ENCODE measurements at regions not wholly inside any gene's neighbourhood (a gene's known extent, or its start where the extent isn't known, plus 50 kb on each side); places are given as distances from the start of the nearest gene placed in this dataset.

DNA sequence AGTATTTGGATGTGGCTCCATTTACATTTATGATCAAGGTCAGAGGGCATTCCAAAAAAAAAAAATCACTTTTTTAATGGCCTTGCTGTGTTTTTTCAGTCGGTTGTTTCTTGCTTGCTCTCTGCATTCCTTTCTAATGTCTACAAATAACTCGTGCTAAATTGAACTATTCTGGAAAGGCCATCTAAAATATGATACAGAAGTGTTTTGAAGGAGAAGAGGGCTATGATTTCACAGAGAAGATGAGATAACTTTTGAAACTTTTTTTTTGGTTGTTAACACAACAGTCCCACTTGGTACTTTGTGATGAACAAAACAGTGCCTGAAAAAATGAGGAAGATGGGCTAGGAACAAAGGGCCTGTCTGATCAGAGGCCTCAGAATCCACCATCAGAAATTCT lies 156.1 kb upstream of the SMLR1 start:
- no peaks in the 10 kb centered on the region for H3K9me3 Mint-ChIP-seq
- no peaks in the 10 kb centered on the region for H3K4me1 ChIP-seq (ENCODE audit: insufficient read depth, low read length)
- no peaks in the 10 kb centered on the region for H3K36me3 Mint-ChIP-seq (ENCODE audit: low read depth)
- ATAC-seq (ENCODE audit: poor library complexity) (no peak), DNase-seq (no peak)
- H3K36me3 ChIP-seq (ENCODE audit: insufficient read depth, low read length), result no peaks in the 10 kb centered on the region
- intact Hi-C loops (cut with DNase I, micrococcal nuclease), result no loop called here
- TF ChIP-seq, protein P1, sequence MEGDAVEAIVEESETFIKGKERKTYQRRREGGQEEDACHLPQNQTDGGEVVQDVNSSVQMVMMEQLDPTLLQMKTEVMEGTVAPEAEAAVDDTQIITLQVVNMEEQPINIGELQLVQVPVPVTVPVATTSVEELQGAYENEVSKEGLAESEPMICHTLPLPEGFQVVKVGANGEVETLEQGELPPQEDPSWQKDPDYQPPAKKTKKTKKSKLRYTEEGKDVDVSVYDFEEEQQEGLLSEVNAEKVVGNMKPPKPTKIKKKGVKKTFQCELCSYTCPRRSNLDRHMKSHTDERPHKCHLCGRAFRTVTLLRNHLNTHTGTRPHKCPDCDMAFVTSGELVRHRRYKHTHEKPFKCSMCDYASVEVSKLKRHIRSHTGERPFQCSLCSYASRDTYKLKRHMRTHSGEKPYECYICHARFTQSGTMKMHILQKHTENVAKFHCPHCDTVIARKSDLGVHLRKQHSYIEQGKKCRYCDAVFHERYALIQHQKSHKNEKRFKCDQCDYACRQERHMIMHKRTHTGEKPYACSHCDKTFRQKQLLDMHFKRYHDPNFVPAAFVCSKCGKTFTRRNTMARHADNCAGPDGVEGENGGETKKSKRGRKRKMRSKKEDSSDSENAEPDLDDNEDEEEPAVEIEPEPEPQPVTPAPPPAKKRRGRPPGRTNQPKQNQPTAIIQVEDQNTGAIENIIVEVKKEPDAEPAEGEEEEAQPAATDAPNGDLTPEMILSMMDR (IDR thresholded peaks at IDR 0.05), result no peak
- POLR2A ChIA-PET, result no interaction called here
- CTCF ChIA-PET, result no interaction called here
- H3K27me3 ChIP-seq (ENCODE audit: control insufficient read depth in 1 of 2, insufficient read depth in 2 of 2, low read length in 2 of 2), result no peaks in the 10 kb centered on the region
- no peaks in the 10 kb centered on the region for H3K4me1 Mint-ChIP-seq (ENCODE audit: low read depth)
- no peaks in the 10 kb centered on the region for H3K27me3 Mint-ChIP-seq
- no peak overlapping the region for H3K27ac Mint-ChIP-seq
- H3K9me3 ChIP-seq (ENCODE audit: control insufficient read depth in 1 of 2, insufficient read depth in 1 of 2, low read length in 2 of 2), result peaks cover 0 to 5% of the 10 kb centered on the region in 2 experiments
- no peak overlapping the region for H3K27ac ChIP-seq (ENCODE audit: low read depth in 1 of 2, low read length in 2 of 2)
- no peak overlapping the region for H3K4me3 ChIP-seq (ENCODE audit: low read length)
- no peak overlapping the region for H3K4me3 Mint-ChIP-seq

GRCh38 chr6:130671577-130671976 lies 155.6 kb upstream of the SMLR1 start:
- no peak overlapping the region for H3K4me3 ChIP-seq (ENCODE audit: low read length)
- no peaks in the 10 kb centered on the region for H3K9me3 Mint-ChIP-seq
- intact Hi-C loops (cut with DNase I, micrococcal nuclease), result no loop called here
- H3K27ac Mint-ChIP-seq, result no peak overlapping the region
- H3K9me3 ChIP-seq (ENCODE audit: control insufficient read depth in 1 of 2, insufficient read depth in 1 of 2, low read length in 2 of 2), result peaks cover 0 to 5% of the 10 kb centered on the region in 2 experiments
- DNase-seq (no peak), ATAC-seq (ENCODE audit: poor library complexity) (no peak)
- ChIA-PET POLR2A (no interaction called here), CTCF (no interaction called here)
- H3K4me3 Mint-ChIP-seq, result no peak overlapping the region
- no peaks in the 10 kb centered on the region for H3K36me3 ChIP-seq (ENCODE audit: insufficient read depth, low read length)
- TF ChIP-seq, protein P1 (IDR thresholded peaks at IDR 0.05), result no peak
- no peaks in the 10 kb centered on the region for H3K27me3 ChIP-seq (ENCODE audit: control insufficient read depth in 1 of 2, insufficient read depth in 2 of 2, low read length in 2 of 2)
- no peaks in the 10 kb centered on the region for H3K4me1 ChIP-seq (ENCODE audit: insufficient read depth, low read length)
- H3K27ac ChIP-seq (ENCODE audit: low read depth in 1 of 2, low read length in 2 of 2), result no peak overlapping the region
- no peaks in the 10 kb centered on the region for H3K36me3 Mint-ChIP-seq (ENCODE audit: low read depth)
- no peaks in the 10 kb centered on the region for H3K27me3 Mint-ChIP-seq
- H3K4me1 Mint-ChIP-seq (ENCODE audit: low read depth), result no peaks in the 10 kb centered on the region

DNA sequence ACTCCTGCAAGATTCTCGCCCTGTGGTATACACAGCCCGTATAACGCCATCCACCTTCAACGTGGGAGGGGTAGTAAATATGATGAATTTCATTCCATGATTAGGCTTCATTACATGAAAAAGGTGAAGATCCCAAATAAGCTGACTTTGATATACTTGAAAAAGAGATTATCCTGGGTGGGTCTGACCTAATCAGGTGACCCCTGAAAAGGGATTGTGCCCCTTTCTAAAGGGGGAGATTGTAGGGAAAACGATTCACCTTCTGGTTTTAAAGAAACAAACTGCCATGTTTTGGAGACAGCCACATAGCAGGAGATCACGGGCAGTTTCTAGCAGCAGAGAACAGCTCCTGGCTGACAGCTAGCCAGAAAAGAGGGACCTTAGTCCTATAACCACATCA lies 155.1 kb upstream of the SMLR1 start:
- ChIA-PET CTCF (no interaction called here), POLR2A (no interaction called here)
- H3K4me1 ChIP-seq (ENCODE audit: insufficient read depth, low read length), result no peaks in the 10 kb centered on the region
- intact Hi-C loops (cut with DNase I, micrococcal nuclease), result no loop called here
- H3K27me3 Mint-ChIP-seq, result no peaks in the 10 kb centered on the region
- H3K36me3 Mint-ChIP-seq (ENCODE audit: low read depth), result no peaks in the 10 kb centered on the region
- no peak overlapping the region for H3K27ac ChIP-seq (ENCODE audit: low read depth in 1 of 2, low read length in 2 of 2)
- no peaks in the 10 kb centered on the region for H3K9me3 ChIP-seq (ENCODE audit: control insufficient read depth in 1 of 2, insufficient read depth in 1 of 2, low read length in 2 of 2)
- no peaks in the 10 kb centered on the region for H3K36me3 ChIP-seq (ENCODE audit: insufficient read depth, low read length)
- H3K27me3 ChIP-seq (ENCODE audit: control insufficient read depth in 1 of 2, insufficient read depth in 2 of 2, low read length in 2 of 2), result no peaks in the 10 kb centered on the region
- no peak overlapping the region for H3K4me3 Mint-ChIP-seq
- no peak overlapping the region for H3K27ac Mint-ChIP-seq
- TF ChIP-seq, protein P1 (IDR thresholded peaks at IDR 0.05), result no peak
- H3K4me3 ChIP-seq (ENCODE audit: low read length), result no peak overlapping the region
- DNase-seq, result no peak
- ATAC-seq (ENCODE audit: poor library complexity), result no peak
- no peaks in the 10 kb centered on the region for H3K4me1 Mint-ChIP-seq (ENCODE audit: low read depth)
- peaks cover 3% of the 10 kb centered on the region for H3K9me3 Mint-ChIP-seq

Data from CD4-positive, alpha-beta T cell (primary cell).